Testis (tissue), 2 donors: ENCODE measurements at regions not wholly inside any gene's neighbourhood (a gene's known extent, or its start where the extent isn't known, plus 50 kb on each side); places are given as distances from the start of the nearest gene placed in this dataset.

ENCODE experiments used
- POLR2A ChIP-seq: fragments of 450-650 bp; IDR thresholded peaks from one replicate; pipeline ENCODE4 v1.6.1; 2017; ENCODE audit warnings: antibody characterized with exemption, mild to moderate bottlenecking, moderate library complexity
- TF ChIP-seq, protein P1 (sequence below), 3 experiments: fragments of 450-650 bp in 2 of 3; fragments of 200-600 bp in 1 of 3; sonication (generic) in 1 of 3; IDR thresholded peaks; one replicate each; pipeline ENCODE4 v1.5.1; 2016 to 2019; ENCODE audit warnings: antibody characterized with exemption in 3 of 3, mild to moderate bottlenecking in 2 of 3, moderate library complexity in 1 of 3

GRCh38 chr2:122018736-122019135, 263.3 kb downstream of the TSN start:
- TF ChIP-seq, protein P1, sequence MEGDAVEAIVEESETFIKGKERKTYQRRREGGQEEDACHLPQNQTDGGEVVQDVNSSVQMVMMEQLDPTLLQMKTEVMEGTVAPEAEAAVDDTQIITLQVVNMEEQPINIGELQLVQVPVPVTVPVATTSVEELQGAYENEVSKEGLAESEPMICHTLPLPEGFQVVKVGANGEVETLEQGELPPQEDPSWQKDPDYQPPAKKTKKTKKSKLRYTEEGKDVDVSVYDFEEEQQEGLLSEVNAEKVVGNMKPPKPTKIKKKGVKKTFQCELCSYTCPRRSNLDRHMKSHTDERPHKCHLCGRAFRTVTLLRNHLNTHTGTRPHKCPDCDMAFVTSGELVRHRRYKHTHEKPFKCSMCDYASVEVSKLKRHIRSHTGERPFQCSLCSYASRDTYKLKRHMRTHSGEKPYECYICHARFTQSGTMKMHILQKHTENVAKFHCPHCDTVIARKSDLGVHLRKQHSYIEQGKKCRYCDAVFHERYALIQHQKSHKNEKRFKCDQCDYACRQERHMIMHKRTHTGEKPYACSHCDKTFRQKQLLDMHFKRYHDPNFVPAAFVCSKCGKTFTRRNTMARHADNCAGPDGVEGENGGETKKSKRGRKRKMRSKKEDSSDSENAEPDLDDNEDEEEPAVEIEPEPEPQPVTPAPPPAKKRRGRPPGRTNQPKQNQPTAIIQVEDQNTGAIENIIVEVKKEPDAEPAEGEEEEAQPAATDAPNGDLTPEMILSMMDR (IDR thresholded peaks at IDR 0.05) = no peak
- no peak for TF ChIP-seq POLR2A
